Medulla oblongata (tissue), 1 donor: ENCODE measurements at regions not wholly inside any gene's neighbourhood (a gene's known extent, or its start where the extent isn't known, plus 50 kb on each side); places are given as distances from the start of the nearest gene placed in this dataset.

Source experiments
- DNase-seq: peaks from one replicate; pipeline ENCODE4 v3.0.0-alpha.2; 2015; ENCODE audit errors: extremely low spot score

GRCh38 chr7:25908154-25908949 is 243.6 kb upstream of the NFE2L3 start:
- no peak for DNase-seq

GRCh38 chr7:25911738-25912607 is 240.0 kb upstream of the NFE2L3 start:
- no peak for DNase-seq

GRCh38 chr7:25913598-25914224 is 238.3 kb upstream of the NFE2L3 start:
- DNase-seq = no peak

GRCh38 chr7:25918731-25919130 is 233.3 kb upstream of the NFE2L3 start:
- DNase-seq = no peak

- DNase-seq = no peak
Observed at GRCh38 chr7:25922296-25922695, 229.7 kb upstream of the NFE2L3 start.

- DNase-seq = no peak
Observed at GRCh38 chr7:25923741-25924460, 228.1 kb upstream of the NFE2L3 start.

- no peak for DNase-seq
Observed at GRCh38 chr7:25926009-25926408, 226.0 kb upstream of the NFE2L3 start.

- no peak for DNase-seq
Observed at GRCh38 chr7:25926451-25926850, 225.5 kb upstream of the NFE2L3 start.

- DNase-seq = no peak
Observed at GRCh38 chr7:25926891-25927625, 224.9 kb upstream of the NFE2L3 start.

- DNase-seq = no peak
Observed at GRCh38 chr7:25927626-25927978, 224.4 kb upstream of the NFE2L3 start.

- DNase-seq = no peak
Observed at GRCh38 chr7:25928549-25929330, 223.3 kb upstream of the NFE2L3 start.

- DNase-seq = no peak
Observed at GRCh38 chr7:25929448-25929847, 222.6 kb upstream of the NFE2L3 start.

- no peak for DNase-seq
Observed at GRCh38 chr7:25930492-25931048, 221.4 kb upstream of the NFE2L3 start.

- no peak for DNase-seq
Observed at GRCh38 chr7:25931156-25931555, 220.8 kb upstream of the NFE2L3 start.

- no peak for DNase-seq
Observed at GRCh38 chr7:25933921-25934320, 218.1 kb upstream of the NFE2L3 start.

- DNase-seq = no peak
Observed at GRCh38 chr7:25940086-25940906, 211.7 kb upstream of the NFE2L3 start.

- no peak for DNase-seq
Observed at GRCh38 chr7:25944777-25945515, 207.1 kb upstream of the NFE2L3 start.

GRCh38 chr7:25945608-25946007 is 206.4 kb upstream of the NFE2L3 start:
- no peak for DNase-seq
